Muscle of back (tissue), 3 donors: ENCODE measurements at regions not wholly inside any gene's neighbourhood (a gene's known extent, or its start where the extent isn't known, plus 50 kb on each side); places are given as distances from the start of the nearest gene placed in this dataset.

Experiments
- DNase-seq, 3 donors: peaks; one replicate each; pipeline versions ENCODE4 v3.0.0 to v3.0.0-alpha.2; 2013

DNA sequence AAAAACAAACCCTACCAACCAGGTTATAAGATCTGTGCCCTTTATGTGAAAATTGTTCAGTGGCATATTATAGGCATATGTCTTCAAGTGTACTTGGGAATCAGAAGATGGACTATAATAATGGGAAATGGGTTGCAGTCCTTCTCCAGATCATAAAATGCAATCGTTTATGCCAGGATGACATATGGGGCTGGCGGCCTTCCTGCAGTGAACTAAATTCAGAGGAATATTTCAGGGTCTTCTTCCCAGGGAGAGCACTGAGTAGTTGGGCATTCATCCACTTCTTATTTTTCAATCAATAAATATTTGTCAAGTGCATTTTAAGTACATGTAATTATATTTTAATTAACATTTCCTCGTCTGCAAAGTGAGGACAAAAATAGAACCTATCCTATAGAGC lies 176.2 kb upstream of the CNR1 start:
- DNase-seq = no peak

DNA sequence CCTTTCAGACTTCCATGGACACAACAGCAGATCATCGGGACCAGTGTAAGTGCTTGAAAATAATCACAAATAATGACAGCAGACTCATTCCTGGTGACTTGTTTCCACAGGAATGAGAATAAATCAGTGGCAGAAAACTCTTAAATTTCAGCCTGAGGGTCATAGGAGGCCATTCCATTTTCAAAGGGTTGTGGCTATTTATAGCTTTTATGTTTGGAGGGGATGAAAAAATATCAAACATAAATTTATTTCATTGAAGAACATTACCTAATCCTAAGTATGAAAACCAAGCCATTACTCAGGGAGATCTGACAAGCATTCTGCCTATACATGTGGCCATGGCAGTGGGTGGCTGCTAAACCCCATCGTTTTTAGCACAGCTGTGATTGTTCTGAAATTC lies 173.6 kb upstream of the CNR1 start:
- no peak for DNase-seq

DNA sequence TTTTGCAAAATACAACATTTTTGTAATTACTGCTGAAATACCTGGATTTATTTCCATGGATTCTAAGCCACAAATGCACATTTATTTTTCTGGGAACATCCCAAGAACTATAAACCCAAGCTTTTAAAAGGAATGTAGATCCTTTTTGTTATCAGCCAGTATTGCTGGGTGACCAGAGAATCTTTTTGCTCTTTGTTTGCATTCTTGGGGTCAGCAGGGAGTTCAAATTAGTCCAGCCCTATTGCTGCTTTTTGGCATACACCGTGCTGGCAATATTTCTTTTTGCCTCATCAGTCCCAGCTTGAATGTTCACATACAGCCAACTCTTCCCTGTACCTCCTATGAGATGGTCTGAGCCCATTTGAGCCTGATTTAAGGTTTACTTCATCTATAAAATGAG lies 155.2 kb upstream of the CNR1 start:
- DNase-seq = no peak

DNA sequence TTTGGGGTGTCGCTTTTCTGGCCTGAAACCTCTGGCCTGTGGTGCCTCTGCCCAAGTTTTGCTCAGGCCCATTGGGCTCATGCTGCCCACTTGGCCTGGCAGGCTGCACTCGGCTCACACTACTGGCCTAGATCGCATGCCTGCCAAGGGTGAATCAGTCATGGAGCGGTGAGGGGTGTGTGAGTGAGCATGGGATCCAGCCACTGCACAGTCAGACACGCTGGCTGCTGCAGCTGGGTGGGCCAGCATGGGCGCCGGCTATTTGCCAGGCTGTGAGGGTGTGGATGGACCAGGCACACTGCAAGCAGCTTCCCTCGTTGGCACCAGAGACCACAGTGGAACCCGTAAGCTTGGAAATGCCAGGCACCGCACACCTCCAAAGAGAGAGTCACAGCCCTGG lies 145.4 kb upstream of the CNR1 start:
- no peak for DNase-seq

DNA sequence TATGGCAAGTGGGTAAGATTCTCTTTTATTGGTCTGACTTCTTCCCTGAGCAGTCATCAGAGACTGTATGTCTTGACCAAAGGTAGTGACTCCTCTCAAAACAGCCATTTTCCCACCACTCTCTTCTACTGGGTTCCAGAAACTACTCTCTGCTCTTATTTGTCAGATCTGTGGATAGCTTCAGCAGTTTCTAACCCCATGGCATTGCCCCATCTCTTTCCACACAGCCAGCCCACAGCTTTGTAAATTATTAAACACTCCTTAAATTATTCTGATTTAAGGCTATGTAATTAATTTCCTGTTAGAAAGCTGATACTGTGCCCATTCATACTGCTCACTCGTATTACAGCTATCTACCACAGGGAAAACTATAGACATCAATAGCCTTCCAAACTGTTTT lies 138.4 kb upstream of the CNR1 start:
- no peak for DNase-seq

DNA sequence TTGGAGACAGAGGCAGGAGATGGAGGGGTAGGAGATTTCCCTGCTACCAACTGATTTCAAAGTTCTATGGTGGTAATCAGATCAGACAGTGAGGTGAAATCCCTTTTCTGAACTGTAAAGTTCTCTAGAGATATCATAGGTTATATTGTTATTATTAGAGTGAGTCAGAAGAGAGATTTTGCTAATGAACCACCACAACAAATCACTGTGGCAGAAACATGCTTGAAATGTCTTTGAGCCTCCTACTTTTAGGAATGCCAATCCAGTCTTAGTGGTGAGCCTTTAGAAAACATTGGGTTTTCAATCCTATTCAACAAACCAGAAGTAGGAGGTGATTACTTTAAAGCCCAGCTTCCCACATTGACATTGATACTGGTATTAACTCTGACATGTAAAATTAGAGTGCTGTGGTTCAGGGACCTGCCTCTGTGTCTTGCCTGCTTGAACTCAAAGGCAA lies 136.7 kb upstream of the CNR1 start:
- DNase-seq = no peak

DNA sequence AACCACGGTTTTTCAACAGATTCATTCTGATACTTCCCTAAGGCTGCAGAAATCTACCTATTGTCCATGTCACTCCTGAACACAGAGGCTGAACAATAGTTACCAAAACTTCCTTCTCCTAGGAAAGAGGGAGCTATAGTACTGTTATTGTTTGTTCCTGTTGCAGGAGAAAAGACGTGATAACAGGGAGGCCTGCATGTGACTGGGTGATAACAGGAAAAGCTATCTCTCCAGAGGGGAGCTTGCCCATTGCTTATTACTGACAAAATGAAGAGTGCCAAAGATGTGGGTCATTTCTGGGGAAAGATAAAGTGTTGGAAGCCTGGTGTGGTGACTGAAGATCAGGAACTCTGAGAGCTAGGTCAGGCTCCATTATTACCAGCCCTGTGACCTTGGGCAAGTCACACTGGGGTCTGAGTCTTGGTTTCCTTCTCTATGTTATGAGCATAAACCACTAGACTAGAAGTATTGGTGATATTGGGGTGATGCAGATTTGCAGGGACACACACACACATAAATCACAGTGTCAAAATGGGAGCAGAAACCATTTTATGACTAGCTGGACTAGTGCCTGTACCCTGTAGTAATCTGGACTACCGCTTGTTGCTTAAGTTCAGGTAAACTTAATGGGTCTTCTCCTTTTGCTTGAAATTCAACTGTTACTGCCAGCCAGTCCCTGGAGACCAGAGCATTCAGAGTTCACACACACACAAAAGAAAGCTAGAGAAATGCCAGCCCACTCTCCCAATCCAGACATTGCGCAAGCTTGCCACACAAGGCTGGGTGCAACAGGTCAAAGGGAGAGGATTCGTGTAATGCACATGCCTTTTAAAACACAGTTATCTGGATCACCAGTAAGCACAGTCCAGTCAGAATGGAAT lies 136.0 kb upstream of the CNR1 start:
- DNase-seq = no peak

DNA sequence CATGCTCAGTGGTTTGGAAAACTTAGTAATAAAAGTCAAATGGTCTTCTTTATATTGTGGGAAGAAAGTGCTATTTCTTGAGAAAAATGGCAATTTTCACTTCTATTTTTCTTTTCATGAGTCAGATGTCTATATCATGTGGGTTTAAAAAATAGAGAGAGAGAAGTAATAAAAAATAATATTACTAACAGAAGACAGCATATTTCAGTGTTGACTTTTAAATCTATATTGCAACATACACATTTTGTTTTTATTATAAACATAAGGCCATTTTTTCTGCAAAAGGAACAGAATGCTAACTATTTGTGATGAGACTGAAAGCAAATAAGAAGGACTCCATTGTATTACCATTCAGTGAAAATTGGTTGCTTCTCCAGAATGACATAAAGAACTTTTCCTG lies 135.1 kb upstream of the CNR1 start:
- no peak for DNase-seq

DNA sequence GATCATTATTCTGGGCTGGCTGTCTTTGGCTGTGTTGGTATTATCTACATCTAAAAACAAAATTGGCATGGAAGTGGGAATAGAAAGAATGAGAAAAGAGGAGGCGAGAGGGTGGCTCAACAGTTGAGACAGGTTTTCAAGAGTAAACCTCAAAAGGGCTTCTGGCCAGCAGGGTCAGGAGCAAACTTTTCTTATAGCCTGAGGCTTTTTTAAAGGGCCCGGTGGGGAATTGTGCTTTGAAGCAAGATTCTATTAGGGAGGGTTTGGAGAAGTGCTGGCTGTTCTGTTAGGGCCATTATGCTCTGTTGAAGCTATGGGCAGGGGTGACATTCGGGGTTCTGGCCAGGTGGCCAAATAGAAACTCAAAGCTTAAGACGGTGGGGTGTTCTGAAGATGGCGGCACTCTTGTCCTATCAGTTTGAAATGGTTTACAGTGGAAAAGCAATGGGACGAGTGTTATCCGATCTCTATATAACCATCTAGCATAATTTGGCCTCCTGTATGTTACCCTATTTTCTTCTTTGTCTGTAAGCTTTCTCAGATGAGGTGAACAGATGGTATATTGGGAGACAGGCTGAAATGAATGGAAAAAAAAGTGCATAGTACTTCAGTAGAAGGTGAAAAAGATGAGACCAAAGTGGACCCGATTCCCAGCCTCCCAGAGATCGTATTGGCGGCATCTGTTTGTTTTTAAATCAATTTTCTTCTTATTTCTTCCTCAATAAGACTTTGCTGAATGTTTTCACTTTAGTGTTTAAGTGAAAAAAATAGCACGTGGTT lies 132.1 kb upstream of the CNR1 start:
- DNase-seq = no peak

DNA sequence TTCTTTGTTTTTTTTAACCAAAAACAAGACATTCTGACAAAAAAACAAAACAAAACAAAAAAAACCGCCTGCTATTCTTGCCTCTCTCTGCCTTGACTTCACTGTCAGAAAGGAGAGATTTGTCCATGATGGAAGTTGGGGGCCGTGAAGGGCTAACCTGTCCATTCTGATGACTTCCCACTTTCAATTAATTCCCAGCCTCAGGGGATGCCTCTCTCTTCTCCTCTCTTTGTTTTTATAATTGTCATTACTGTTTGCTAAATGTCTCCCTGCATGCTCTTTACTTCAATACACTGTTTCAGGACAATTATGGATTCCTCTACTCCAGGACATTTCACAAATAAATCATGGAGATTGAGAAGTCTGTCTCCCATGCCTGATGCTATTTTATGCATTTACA lies 130.5 kb upstream of the CNR1 start:
- DNase-seq = no peak

DNA sequence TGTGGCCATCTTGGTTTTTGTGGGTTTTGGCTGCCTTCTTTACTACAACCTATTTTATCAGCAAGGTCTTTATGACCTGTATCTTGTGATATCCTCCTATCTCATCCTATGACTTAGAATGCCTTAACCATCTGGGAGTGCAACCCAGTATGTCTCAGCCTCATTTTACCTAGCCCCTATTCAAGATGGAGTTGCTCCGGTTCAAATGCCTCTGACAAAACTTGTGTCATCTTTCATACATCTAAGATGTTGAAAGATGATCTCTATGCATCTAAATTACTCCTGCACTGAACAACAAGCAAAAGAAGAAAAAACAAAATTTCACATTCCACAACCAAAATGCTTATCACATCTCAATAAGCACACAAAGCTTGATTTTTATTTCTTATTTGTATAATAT lies 129.5 kb upstream of the CNR1 start:
- DNase-seq = no peak

DNA sequence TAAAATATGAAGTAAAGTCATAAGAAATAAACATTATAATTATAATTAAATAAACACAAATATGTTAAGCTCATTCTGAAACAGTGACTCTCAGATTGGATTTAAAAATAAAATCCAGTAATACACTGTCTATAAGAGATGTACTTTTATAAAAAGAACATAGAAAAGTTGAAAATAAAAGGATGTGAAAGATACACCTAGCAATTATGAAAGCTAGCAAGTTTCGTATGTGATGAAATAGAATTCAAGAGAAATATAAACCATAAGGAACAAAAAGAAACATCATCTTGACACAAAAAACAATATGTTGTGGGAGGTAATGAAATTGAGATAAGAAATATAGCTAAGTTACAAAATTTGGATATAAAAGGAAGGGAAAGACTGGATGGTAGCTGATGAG lies 128.6 kb upstream of the CNR1 start:
- DNase-seq = no peak

DNA sequence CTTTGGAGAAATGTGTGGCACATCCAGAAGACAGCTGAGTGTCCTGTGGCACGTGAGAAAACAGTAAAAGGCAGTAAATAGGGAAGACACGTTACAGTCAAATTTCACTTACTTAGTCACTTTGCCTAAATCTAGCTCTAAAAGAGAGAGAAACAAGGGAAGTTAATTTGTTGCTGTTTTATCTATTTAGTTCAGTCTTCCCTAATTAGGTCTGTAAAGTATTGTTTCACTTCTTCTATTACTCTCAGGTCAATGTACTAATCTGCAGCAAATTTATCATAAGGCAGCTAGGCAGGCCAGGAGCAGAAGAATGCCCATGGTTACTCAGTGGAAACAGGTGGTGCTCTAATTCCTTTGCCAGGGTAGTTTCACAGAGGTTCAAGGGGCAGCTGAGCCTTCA lies 124.3 kb upstream of the CNR1 start:
- no peak for DNase-seq

DNA sequence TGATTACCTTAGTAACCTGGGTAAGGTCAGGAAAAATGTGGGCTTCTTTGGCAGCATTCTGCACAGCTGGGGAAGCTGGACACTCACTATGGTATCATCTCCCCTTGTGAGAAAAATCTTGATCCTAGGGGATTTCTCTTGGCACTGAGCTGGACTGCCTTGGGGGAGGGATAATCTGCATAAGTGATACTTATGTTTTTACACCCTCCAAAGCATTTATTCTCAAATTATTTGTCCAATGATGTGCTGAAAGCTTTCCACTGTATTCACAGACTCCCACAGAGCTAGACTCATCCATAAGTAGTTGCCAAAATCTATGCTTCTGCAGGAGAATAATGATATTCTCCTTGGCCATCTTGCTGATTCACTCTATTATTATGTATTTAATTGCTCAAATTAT lies 121.5 kb upstream of the CNR1 start:
- DNase-seq = no peak

DNA sequence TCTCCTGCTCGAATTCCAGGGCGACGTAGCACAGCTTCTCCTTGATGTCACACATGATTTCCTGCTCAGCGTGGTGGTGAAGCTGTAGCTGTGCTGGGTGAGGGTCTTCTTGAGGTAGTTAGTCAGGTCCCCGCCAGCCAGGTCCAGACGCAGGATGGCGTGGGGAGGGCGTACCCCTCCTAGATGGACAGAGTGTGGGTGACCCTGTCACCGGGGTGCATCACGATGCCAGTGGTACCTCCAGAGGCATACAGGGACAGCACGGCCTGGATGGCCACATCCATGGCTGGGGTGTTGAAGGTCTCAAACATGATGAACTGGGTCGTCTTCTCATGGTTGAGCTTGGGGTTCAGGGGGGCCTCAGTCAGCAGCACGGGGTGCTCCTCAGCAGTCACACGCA lies 110.2 kb upstream of the CNR1 start:
- DNase-seq = no peak

DNA sequence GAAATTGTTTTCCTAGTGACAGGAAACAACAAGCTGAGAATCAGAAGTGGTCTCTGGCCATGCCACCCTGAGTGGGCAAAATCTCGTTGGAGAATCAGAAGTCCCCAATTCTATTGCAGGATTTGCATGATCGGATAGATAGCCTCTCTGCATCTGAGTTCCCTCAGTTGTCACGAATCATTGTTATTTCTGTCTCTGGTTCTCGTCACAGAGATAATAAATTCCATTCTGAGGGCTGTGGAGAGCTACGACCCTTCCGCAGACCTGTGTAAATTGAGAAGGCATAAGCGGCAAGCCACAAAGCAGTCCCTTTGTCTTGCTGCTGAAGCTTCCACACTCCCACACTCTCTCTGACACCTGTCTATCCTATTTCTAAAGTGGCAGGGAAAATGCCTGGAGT lies 102.4 kb upstream of the CNR1 start:
- no peak for DNase-seq

DNA sequence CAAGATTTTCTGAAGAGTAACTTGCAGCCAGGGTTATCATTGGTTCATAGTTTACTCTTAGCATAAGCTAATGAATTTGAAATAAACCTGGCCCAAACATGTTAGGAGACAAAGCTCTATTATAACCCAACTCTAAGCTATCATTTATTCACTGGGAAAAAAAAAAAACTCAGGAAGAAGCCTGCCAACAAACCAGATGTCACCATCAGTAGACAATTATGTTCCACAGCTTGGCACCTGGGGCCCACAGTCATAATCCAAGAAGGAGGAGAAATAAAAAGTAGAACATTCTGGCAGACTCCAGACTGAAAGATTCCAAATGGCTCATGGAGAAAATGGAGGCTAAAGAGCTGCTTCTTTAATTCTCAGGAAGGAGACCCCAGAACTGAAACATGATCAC lies 100.0 kb upstream of the CNR1 start:
- no peak for DNase-seq

DNA sequence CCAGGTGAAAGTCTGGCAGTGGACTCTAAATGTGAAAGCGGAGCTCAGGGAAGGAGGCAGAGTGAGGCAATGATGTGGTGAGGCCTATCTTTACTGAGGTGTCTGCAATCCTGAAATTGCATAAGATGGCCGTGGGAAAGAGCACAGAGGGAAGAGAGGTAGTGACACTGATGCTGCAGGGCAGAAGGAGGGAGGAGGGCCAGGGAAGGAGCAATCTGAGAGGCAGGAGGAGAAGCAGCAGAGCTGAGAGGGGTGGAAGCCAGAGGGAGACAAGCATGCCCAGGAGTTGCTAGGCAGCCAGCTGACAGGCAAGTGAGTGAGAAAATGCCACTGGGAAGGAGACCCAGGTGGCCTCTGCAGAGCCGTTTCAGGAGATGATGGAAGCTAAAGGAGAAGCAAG lies 97.4 kb upstream of the CNR1 start:
- no peak for DNase-seq

DNA sequence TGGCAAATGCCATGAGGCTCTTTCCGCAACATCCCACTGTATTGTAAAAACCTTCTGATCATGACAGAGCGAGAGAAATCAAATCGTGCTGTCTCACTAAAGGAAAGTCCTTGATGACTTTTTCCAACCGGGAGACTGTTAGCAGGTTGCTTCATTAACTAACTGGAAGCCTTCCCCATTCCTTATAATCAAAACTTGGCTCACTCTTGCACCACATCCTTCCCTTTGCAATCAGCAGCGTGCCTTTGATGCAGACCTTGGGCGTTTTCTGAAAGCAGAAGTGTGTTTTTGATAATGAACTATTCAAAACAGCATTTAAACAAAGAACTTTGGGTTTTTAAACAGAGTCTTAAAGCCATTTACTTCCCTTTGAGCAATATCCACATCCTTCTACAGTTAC lies 96.2 kb upstream of the CNR1 start:
- DNase-seq = no peak

DNA sequence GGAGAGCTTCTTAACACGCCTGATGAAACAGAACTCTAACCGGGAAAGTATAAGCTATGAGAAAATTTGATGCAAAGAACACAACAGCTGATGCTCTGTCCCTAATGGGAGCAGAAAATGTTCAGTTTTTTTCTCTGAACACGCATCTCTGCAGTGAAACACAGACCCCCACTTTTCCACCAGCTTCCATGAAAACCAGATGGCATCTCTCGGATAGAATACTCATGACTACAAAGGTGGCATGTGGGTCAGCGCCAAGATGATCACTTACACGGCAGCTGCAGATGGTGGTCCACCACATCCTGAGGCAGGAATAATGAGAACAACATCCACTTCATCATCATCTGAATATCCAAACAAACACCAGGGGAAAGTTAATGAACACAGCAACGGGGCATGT lies 85.2 kb upstream of the CNR1 start:
- DNase-seq = no peak

DNA sequence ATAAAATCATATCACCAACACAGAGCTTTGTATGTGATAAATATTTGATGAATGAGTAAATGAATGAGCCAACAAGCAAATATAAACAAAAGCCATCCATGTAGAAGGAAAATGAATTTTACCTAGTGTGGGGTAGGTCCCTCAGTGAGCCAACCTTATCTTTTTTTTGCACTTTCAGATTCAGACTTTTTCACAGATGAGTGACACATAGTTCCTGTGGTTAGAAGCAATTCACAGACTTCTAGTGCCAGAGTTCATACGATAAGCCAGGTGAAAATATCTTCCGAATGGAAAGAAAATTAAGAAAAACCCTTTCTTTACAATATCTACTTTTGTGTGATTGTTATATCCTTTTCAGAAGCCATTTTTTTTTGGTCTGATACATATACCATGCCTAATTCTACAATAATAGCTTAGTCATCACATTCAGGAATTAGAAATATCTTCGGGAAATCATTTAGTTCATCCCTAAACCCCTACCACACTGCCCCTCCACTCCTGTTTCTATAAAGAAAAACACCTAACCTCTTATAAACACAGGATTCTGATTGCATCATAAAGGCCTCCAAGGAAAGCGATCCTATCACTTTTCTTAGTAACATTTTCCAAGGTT lies 82.7 kb upstream of the CNR1 start:
- DNase-seq = no peak

DNA sequence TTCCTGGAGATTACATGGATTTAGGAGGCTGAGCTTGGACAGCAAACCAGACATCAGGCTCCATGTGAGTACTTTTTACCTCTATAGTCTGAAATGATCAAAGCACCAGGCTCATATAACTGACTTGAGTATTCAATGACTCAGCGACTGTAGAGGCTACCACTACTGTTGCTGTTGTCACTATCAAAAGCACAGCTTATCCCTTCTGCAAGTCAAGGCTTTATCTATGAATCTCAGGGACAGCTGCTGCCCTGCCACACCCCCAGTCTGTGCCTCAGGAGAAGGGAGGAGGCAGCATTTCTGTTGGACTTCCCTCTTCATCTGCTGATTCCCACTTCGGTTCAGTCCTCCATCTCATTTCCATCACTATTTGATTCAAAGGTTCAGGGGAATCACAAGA lies 80.5 kb upstream of the CNR1 start:
- DNase-seq = no peak

DNA sequence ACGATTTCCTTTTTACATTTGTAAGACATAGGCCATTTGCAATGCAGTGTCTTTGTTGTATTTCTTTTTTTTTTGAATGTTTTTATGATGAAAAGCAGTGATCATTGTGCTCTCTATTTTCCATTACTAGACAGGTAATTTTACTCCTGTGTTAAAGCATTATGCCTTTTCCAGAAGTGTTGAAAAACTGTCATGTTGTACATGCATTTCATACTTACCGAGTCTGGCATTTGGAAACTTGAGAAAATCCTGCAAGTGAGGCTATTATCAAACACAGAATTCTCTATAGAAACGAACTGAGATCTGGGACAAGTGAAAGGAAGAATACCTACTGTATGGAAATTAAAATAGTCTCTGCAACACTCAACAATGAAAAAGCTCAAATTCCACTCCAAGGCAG lies 78.6 kb upstream of the CNR1 start:
- DNase-seq = no peak
